ENCODE measurements at regions not wholly inside any gene's neighbourhood (a gene's known extent, or its start where the extent isn't known, plus 50 kb on each side); places are given as distances from the start of the nearest gene placed in this dataset.

- DNase-seq: no peak
Observed at GRCh38 chr5:61969755-61970154, 336.3 kb upstream of the KIF2A start.

- DNase-seq: no peak
Observed at GRCh38 chr5:61970218-61970617, 335.8 kb upstream of the KIF2A start.

DNA sequence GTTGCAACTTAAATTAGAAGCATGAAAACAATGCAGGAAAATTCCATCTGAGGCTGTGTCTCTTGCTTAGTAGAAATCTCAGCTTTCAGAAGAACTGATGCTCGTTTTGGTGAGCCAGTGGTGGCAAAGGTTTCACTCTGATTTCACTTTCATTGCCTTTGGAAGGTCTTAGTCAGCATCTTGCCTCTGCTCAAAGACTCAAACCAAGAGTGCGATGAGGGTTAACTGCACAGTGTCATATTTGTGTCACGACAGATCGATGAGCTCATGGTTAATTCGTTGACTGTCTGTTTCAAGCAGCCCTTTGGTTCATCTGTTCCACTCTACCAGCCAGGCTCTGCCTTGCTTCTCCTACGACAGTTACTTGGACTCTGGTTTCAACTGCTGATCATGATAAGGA lies 331.3 kb upstream of the KIF2A start:
- DNase-seq: no peak

- DNase-seq: no peak
Observed at GRCh38 chr5:61981886-61982285, 324.1 kb upstream of the KIF2A start.

DNA sequence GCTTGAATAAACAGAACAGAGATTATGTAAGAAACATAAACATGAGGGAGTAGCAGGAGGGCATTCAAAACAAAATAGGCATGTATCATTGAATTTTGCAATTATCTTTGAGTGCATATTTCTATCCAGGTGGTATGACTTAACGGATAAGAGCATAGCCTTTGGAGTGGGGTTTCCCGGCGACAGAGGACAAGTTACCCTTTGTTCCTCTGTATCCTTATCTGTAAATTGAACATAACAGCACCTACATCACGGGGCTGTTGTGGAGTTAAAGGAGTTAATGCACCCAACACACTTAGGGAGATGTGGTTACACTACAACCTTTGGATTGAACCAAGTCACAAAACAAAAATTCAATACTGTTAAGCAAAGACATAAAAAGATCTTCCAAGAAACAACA lies 314.6 kb upstream of the KIF2A start:
- DNase-seq: no peak

GRCh38 chr5:61991866-61992265 lies 314.1 kb upstream of the KIF2A start:
- DNase-seq: no peak

DNA sequence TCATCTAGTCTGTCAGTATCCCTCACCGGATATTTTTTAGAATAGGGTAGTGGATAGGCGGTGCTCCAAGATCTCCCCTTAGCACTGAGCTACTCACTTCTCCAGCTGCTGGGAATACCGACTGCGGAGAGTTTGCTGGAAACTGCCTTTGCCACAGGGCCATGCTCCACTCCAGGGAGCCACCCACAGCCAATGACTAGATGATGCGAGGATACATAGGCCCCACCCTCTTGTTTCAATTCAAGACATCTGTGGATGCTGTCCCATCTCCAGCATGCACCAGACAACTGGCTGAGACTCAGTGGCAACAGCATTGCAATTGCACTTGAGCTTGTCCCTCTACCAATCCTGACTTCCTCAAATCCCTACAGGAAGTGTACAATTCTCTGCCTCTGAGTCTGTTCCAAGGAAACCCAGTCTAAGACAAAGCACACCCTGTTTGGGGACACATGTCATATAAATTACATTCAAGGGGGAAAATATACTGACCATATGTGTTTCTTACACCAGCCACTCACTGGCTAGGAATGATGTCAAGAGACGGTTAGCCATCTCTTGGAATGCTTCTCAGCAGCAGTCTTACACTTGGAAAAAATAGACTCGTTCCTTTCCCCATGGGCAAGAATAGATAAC lies 312.6 kb upstream of the KIF2A start:
- DNase-seq: no peak

DNA sequence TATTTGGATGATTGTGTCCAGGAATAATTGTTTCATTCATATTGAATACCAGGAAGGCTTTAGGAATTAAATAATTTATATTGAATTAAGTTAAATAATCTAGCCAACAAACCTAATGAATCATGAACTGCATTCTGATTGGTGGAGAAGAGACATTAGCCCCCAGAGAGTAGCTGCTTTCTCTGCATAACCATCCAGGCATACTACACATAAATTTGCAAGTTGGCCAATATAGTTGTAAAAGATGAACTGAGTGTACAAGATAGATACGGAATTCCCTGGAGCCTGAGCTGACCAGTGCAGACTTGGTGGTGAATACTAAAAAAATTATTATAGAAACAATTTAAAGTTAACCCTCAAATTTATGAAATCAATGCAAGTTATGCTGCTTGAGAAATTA lies 311.8 kb upstream of the KIF2A start:
- DNase-seq: no peak

DNA sequence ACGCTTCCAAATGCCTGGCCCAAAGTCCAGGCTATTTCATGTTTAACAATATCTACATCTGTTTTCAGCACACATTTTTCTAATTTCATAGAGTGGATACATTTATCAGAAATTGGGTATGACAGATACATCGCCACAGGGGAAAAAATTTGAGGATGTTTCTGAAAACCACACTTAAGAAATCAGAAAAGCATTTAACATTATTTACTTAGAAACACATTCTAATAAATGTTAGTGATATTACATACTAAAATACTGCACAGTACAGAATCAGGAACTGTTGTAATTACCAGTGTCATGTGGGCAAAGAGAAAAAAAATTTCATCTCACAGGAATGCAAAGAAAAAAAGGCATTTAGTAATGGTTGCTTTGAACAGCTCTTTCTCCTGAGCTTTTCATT lies 310.5 kb upstream of the KIF2A start:
- no peak for DNase-seq

DNA sequence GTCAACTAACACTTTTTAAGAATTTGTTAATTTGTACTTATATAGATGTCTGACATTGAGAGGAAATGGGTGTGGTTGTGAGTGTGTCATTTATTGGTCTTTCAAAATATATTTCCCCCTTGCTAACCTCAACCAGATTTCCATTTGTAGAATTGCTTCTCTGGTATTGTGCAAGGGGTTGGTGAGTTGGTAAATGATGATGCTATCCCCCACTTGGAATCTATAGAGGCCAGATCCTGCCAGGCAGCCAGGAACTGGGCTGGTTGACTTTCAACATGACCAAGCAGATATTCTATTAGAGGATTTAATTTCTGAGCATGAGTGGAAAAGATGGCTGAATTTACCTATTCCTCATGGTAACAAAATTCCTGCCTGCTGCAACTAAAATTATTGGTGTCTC lies 306.6 kb upstream of the KIF2A start:
- DNase-seq: no peak

DNA sequence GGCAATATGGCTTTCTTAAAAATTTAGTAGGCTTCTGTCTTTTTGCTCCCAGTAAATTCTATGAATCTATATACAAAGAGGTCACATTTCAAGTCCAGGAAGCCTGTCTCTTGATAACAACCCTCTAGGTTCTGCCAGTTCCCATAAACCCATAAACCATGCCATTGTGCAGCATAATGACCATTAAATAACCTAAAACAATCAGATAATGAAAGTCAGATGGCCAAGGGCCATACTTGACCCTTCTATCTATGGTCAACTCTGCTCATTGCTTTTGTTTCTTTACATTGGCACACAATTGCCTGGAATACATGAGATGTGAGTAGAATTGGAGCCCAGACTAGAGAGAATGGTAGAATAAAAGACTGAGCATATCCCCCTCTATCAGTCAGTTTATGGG lies 305.4 kb upstream of the KIF2A start:
- DNase-seq: no peak

GRCh38 chr5:62001640-62002039 lies 304.4 kb upstream of the KIF2A start:
- DNase-seq: no peak

DNA sequence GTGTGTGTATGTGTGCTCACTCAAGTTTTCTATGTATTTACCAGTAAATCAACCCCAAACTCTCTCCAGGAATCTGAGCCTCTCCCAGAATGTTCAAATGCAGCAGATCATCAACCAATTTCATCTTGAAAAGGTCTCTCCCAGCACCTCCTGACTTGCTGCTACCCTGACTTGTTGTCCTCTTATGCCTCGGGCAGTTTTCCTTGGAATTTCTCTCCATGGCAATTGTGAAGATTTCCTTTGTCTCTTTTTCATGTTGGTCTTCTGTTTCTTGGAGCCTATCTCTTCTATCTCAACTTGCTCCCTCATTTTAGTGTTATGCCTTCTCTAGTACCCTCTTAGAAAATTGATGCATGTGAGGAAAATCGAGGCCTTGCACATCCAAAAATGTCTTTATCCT lies 303.6 kb upstream of the KIF2A start:
- DNase-seq: no peak

DNA sequence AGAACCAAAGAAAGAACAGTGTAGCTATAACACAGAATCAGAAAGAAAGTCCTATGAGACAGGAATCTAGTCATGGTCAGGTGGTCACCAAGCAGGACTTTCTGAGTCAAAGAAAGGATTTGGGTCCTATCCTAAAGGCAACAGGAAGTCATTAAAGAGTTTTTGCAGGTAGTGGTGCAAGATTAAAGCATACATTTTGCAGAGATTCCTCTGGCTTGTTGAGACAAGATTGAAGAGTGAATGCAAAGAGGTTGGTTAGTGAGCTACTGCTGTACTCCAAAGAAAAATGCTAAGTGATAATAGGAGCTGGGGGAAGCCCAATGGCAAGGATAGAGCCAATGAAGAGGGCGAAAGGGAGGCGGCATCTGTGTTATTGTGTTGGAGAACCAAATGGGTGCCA lies 300.5 kb upstream of the KIF2A start:
- no peak for DNase-seq

- no peak for DNase-seq
Observed at GRCh38 chr5:62007457-62007856, 298.5 kb upstream of the KIF2A start.

GRCh38 chr5:62011089-62011664 lies 294.8 kb upstream of the KIF2A start:
- no peak for DNase-seq

DNA sequence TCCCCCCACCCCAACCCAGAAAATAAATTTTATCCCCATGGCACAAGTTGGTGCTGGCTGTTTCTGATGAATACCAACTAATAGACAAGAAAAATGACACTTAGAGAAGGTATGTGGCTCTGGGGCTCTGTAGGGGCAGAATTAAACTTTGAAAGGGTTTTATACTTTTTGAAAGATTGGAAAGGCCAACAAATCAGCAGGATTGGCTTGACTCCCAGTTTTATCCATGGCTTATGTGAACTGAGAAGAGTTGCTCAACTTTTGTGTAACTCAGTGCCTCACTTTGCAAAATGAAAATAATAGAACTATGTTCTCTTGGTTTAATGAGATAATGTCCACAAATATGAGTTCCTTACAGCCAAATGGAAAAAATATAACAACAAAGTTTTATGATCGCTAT lies 288.9 kb upstream of the KIF2A start:
- no peak for DNase-seq

- no peak for DNase-seq
Observed at GRCh38 chr5:62029303-62029702, 276.7 kb upstream of the KIF2A start.

GRCh38 chr5:62030326-62030725 lies 275.7 kb upstream of the KIF2A start:
- no peak for DNase-seq

GRCh38 chr5:62038024-62038423 lies 268.0 kb upstream of the KIF2A start:
- DNase-seq: no peak

- DNase-seq: no peak
Observed at GRCh38 chr5:62041156-62041756, 264.8 kb upstream of the KIF2A start.

GRCh38 chr5:62042007-62042406 lies 264.0 kb upstream of the KIF2A start:
- DNase-seq: no peak

GRCh38 chr5:62043289-62044280 lies 262.4 kb upstream of the KIF2A start:
- no peak for DNase-seq

DNA sequence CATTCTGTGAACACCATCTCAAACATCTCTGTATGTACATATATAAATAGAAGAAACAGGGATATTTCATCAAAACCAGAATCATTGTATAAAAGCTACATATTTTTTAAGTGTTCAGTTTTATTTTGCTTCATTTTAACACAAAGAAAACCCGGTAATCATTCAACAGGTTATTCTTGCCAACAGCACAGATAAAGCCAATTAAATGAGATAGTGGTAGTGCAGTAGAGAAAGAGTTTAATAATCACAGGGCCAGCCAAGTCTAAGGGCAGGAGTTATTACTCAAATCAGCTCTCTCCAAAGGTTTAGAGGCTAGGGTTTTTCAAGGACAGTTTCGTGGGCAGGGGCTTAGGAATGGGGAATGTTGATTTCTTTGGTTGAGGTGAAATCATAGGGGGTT lies 261.0 kb upstream of the KIF2A start:
- no peak for DNase-seq
